ENCODE measurements at regions not wholly inside any gene's neighbourhood (a gene's known extent, or its start where the extent isn't known, plus 50 kb on each side); places are given as distances from the start of the nearest gene placed in this dataset.
A peak's percentile ranks its signal among the peaks of the same experiment; 100 is the strongest.
"Not testable (repeated sequence)": the region's sequence is repeated elsewhere in the genome, so short reads cannot be mapped to it uniquely, and the experiment has no call there.

- TF ChIP-seq THAP11 (CRISPR knock-in tag; IDR thresholded peaks at IDR 0.05), result peak; percentile 73
- TF ChIP-seq HNF4G (IDR thresholded peaks at IDR 0.05; ENCODE audit: borderline replicate concordance, low read depth, low read length); GABPA (IDR thresholded peaks at IDR 0.05; ENCODE audit: low read depth, low read length): not testable (repeated sequence)
- TF ChIP-seq HNF4G (CRISPR knock-in tag; IDR thresholded peaks at IDR 0.05; ENCODE audit: borderline replicate concordance, low read depth), result 0 out of 2 replicates have a peak, but pooled peaks have one; percentile 32
- TF ChIP-seq PHF5A (CRISPR knock-in tag; IDR thresholded peaks at IDR 0.05; ENCODE audit: low read depth, unreplicated experiment), result peak; percentile 49
- TF ChIP-seq TBX3 (IDR thresholded peaks at IDR 0.05; ENCODE audit: borderline replicate concordance), result peak; percentile 26; the same call in 1 of the 2 replicates
- TF ChIP-seq, protein P1, sequence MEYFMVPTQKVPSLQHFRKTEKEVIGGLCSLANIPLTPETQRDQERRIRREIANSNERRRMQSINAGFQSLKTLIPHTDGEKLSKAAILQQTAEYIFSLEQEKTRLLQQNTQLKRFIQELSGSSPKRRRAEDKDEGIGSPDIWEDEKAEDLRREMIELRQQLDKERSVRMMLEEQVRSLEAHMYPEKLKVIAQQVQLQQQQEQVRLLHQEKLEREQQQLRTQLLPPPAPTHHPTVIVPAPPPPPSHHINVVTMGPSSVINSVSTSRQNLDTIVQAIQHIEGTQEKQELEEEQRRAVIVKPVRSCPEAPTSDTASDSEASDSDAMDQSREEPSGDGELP (IDR thresholded peaks at IDR 0.05; ENCODE audit: borderline replicate concordance, low read depth), result 0 out of 2 replicates have a peak, but pooled peaks have one; percentile 8
- peak; percentile 62 for TF ChIP-seq NFYC (CRISPR knock-in tag; IDR thresholded peaks at IDR 0.05)
- TF ChIP-seq, protein P2, sequence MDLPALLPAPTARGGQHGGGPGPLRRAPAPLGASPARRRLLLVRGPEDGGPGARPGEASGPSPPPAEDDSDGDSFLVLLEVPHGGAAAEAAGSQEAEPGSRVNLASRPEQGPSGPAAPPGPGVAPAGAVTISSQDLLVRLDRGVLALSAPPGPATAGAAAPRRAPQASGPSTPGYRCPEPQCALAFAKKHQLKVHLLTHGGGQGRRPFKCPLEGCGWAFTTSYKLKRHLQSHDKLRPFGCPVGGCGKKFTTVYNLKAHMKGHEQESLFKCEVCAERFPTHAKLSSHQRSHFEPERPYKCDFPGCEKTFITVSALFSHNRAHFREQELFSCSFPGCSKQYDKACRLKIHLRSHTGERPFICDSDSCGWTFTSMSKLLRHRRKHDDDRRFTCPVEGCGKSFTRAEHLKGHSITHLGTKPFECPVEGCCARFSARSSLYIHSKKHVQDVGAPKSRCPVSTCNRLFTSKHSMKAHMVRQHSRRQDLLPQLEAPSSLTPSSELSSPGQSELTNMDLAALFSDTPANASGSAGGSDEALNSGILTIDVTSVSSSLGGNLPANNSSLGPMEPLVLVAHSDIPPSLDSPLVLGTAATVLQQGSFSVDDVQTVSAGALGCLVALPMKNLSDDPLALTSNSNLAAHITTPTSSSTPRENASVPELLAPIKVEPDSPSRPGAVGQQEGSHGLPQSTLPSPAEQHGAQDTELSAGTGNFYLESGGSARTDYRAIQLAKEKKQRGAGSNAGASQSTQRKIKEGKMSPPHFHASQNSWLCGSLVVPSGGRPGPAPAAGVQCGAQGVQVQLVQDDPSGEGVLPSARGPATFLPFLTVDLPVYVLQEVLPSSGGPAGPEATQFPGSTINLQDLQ (CRISPR knock-in tag; IDR thresholded peaks at IDR 0.05), result 0 out of 2 replicates have a peak, but pooled peaks have one; percentile 42
- peak; percentile 29; the same call in 1 of the 2 replicates for TF ChIP-seq HOXD1 (CRISPR knock-in tag; IDR thresholded peaks at IDR 0.05)
- peak; percentile 57 for TF ChIP-seq IKZF5 (CRISPR knock-in tag; IDR thresholded peaks at IDR 0.05)
- TF ChIP-seq, protein P3, sequence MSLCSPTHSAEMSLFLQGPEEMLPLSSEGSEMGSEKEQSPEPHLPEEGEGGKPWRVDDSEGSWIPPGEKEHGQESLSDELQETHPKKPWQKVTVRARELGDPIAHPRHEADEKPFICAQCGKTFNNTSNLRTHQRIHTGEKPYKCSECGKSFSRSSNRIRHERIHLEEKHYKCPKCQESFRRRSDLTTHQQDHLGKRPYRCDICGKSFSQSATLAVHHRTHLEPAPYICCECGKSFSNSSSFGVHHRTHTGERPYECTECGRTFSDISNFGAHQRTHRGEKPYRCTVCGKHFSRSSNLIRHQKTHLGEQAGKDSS (CRISPR knock-in tag; IDR thresholded peaks at IDR 0.05; ENCODE audit: borderline replicate concordance, low read depth), result peak; percentile 15; the same call in 1 of the 2 replicates
- TF ChIP-seq MYC (CRISPR knock-in tag; IDR thresholded peaks at IDR 0.05; ENCODE audit: borderline replicate concordance), result peak; percentile 82; the same call in 1 of the 2 replicates
- TF ChIP-seq GABPA (CRISPR knock-in tag; IDR thresholded peaks at IDR 0.05; ENCODE audit: low read depth), result 0 out of 2 replicates have a peak, but pooled peaks have one; percentile 8
- TF ChIP-seq SRY (CRISPR knock-in tag; IDR thresholded peaks at IDR 0.05), result peak; percentile 73; the same call in 1 of the 2 replicates
- TF ChIP-seq POLR2G (IDR thresholded peaks at IDR 0.05; ENCODE audit: low read depth, low read length), result peak; percentile 82
- 0 out of 2 replicates have a peak, but pooled peaks have one; percentile 8 for TF ChIP-seq ZNF558 (CRISPR knock-in tag; IDR thresholded peaks at IDR 0.05; ENCODE audit: borderline replicate concordance)
- peak; percentile 72 for TF ChIP-seq IKZF4 (CRISPR knock-in tag; IDR thresholded peaks at IDR 0.05; ENCODE audit: borderline replicate concordance, low read depth, not compliant biosample characterization)
- peak; percentile 64; the same call in 1 of the 2 replicates for TF ChIP-seq ZSCAN25 (CRISPR knock-in tag; IDR thresholded peaks at IDR 0.05)
- peak; percentile 70; the same call in 1 of the 2 replicates for TF ChIP-seq ZC3H13 (CRISPR knock-in tag; IDR thresholded peaks at IDR 0.05)
- peak; percentile 87 for TF ChIP-seq ZNF563 (CRISPR knock-in tag; IDR thresholded peaks at IDR 0.05)
- TF ChIP-seq SMAD9 (CRISPR knock-in tag; IDR thresholded peaks at IDR 0.05), result 0 out of 2 replicates have a peak, but pooled peaks have one; percentile 76
- TF ChIP-seq ZNF557 (CRISPR knock-in tag; IDR thresholded peaks at IDR 0.05), result 0 out of 2 replicates have a peak, but pooled peaks have one; percentile 37
- 0 out of 2 replicates have a peak, but pooled peaks have one; percentile 79 for TF ChIP-seq ZNF567 (CRISPR knock-in tag; IDR thresholded peaks at IDR 0.05; ENCODE audit: borderline replicate concordance)
These were observed 67.9 kb upstream of the SPN start (continued) for GRCh38 chr16:29594926-29595838.

All from HepG2 (cell line).